Lung (tissue), 11 donors: ENCODE measurements at regions not wholly inside any gene's neighbourhood (a gene's known extent, or its start where the extent isn't known, plus 50 kb on each side); places are given as distances from the start of the nearest gene placed in this dataset.
"Not testable (repeated sequence)": the region's sequence is repeated elsewhere in the genome, so short reads cannot be mapped to it uniquely, and the experiment has no call there.

ENCODE experiments used
- ATAC-seq: fragments of 200-7000 bp; cut with Tn5 transposase; one replicate; pipeline ENCODE4 v1.9.1; 2020; ENCODE audit warnings: moderate number of reproducible peaks; ENCODE audit not compliant: insufficient read depth, low FRiP score
- DNase-seq, 3 donors: peaks; one replicate each; pipeline ENCODE4 v3.0.0-alpha.2; 2013 to 2017
- H3K27ac ChIP-seq, 2 donors: one replicate each; pipeline ENCODE4 v1.5.1; 2013; ENCODE audit warnings: mild to moderate bottlenecking in 2 of 2, moderate library complexity in 2 of 2, control low read depth in 1 of 2, inconsistent platforms in 1 of 2, low read depth in 1 of 2, low read length in 1 of 2
- H3K27me3 ChIP-seq, 3 donors: one replicate each; pipeline ENCODE4 v1.5.1; 2013; ENCODE audit warnings: low read length in 2 of 3; ENCODE audit not compliant: control insufficient read depth in 3 of 3, insufficient read depth in 3 of 3
- H3K36me3 ChIP-seq, 4 donors: one replicate each; pipeline ENCODE4 v1.5.1; 2013; ENCODE audit warnings: low read length in 4 of 4, mild to moderate bottlenecking in 1 of 4, moderate library complexity in 1 of 4; ENCODE audit not compliant: control insufficient read depth in 4 of 4, insufficient read depth in 4 of 4
- H3K4me1 ChIP-seq, 5 donors: one replicate each; pipeline ENCODE4 v1.5.1; 2013; ENCODE audit warnings: low read length in 5 of 5, mild to moderate bottlenecking in 2 of 5, moderate library complexity in 1 of 5; ENCODE audit not compliant: control insufficient read depth in 5 of 5, insufficient read depth in 5 of 5
- H3K4me3 ChIP-seq: one replicate; pipeline ENCODE4 v1.5.1; 2013; ENCODE audit warnings: mild to moderate bottlenecking, control low read depth, moderate library complexity
- H3K9ac ChIP-seq, 2 donors: one replicate each; pipeline ENCODE4 v1.5.1; 2013; ENCODE audit warnings: low read length in 2 of 2, control low read depth in 1 of 2; ENCODE audit not compliant: insufficient read depth in 1 of 2
- H3K9me3 ChIP-seq, 4 donors: one replicate each; pipeline ENCODE4 v1.5.1; 2013; ENCODE audit warnings: low read length in 3 of 4, mild to moderate bottlenecking in 1 of 4, moderate library complexity in 1 of 4; ENCODE audit not compliant: control insufficient read depth in 4 of 4, insufficient read depth in 3 of 4
- WGBS, 2 donors: extraction: QIAGEN DNeasy Blood & Tissue Kit; methylation state at CpG; one replicate each; pipeline ENCODE4 v1.1.7; 2013; 5-methylcytosine and 5-hydroxymethylcytosine counted together
- TF ChIP-seq, protein P1 (sequence below): IDR thresholded peaks from 2 replicates; pipeline ENCODE4 v1.5.1; 2012; ENCODE audit warnings: mild to moderate bottlenecking; ENCODE audit errors: control extremely low read depth, extremely low read depth
- donor health status: control.
- donor health status: control.
- donor health status: Bipolar disorder and iron deficiency.
- donor health status: healthy.
- donor health status: DM: yes; HTN: yes; CAD: no.

GRCh38 chr3:167031364-167032049 lies 348.6 kb downstream of the ZBBX start:
- WGBS, 2 donors, result 50 to 64% methylated on average over 12 of the region's 12 CpGs
- ATAC-seq, result no peak

GRCh38 chr3:167030082-167030725 lies 349.9 kb downstream of the ZBBX start:
- 64 to 76% methylated on average over 4 of the region's 4 CpGs for WGBS, 2 donors
- no peaks in the 10 kb centered on the region for H3K36me3 ChIP-seq
- H3K9me3 ChIP-seq, result no peaks in the 10 kb centered on the region
- no peak overlapping the region for H3K4me3 ChIP-seq
- no peak overlapping the region for H3K9ac ChIP-seq
- no peak for ATAC-seq
- DNase-seq, result no peak
- no peak overlapping the region for H3K27ac ChIP-seq
- H3K4me1 ChIP-seq, result peaks cover 0 to 9% (median 0%) of the 10 kb centered on the region in 5 donors
- TF ChIP-seq, protein P1, sequence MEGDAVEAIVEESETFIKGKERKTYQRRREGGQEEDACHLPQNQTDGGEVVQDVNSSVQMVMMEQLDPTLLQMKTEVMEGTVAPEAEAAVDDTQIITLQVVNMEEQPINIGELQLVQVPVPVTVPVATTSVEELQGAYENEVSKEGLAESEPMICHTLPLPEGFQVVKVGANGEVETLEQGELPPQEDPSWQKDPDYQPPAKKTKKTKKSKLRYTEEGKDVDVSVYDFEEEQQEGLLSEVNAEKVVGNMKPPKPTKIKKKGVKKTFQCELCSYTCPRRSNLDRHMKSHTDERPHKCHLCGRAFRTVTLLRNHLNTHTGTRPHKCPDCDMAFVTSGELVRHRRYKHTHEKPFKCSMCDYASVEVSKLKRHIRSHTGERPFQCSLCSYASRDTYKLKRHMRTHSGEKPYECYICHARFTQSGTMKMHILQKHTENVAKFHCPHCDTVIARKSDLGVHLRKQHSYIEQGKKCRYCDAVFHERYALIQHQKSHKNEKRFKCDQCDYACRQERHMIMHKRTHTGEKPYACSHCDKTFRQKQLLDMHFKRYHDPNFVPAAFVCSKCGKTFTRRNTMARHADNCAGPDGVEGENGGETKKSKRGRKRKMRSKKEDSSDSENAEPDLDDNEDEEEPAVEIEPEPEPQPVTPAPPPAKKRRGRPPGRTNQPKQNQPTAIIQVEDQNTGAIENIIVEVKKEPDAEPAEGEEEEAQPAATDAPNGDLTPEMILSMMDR, result no peak
- H3K27me3 ChIP-seq, result no peaks in the 10 kb centered on the region

More at GRCh38 chr3:167031364-167032049, 348.6 kb downstream of the ZBBX start:
- Histone ChIP-seq H3K4me1 (peaks cover 0 to 9% (median 0%) of the 10 kb centered on the region in 5 donors), H3K27me3 (no peaks in the 10 kb centered on the region), H3K9me3 (no peaks in the 10 kb centered on the region), H3K4me3 (no peak overlapping the region), H3K36me3 (no peaks in the 10 kb centered on the region), H3K27ac (no peak overlapping the region), H3K9ac (no peak overlapping the region)
- TF ChIP-seq, protein P1, result no peak
- no peak for DNase-seq

GRCh38 chr3:167019503-167019902 lies 360.6 kb downstream of the ZBBX start:
- 89 to 96% methylated on average over 2 of the region's 2 CpGs for whole genome bisulfite sequencing, 2 donors
- H3K27ac ChIP-seq, H3K27me3 ChIP-seq, H3K4me1 ChIP-seq, DNase-seq, H3K36me3 ChIP-seq, H3K9me3 ChIP-seq, H3K9ac ChIP-seq, ATAC-seq, H3K4me3 ChIP-seq: not testable (repeated sequence)

GRCh38 chr3:167018591-167019111 lies 361.4 kb downstream of the ZBBX start:
- not testable (repeated sequence) for ATAC-seq, DNase-seq

More at GRCh38 chr3:167018591-167019111, 361.4 kb downstream of the ZBBX start:
- WGBS, 2 donors, result 94 to 96% methylated on average over 24 to 34 of the region's 34 CpGs
- not testable (repeated sequence) for H3K27ac ChIP-seq, H3K4me3 ChIP-seq, H3K9ac ChIP-seq, H3K36me3 ChIP-seq, H3K9me3 ChIP-seq, H3K27me3 ChIP-seq, H3K4me1 ChIP-seq
